Urinary bladder (tissue), 3 donors: ENCODE measurements at regions not wholly inside any gene's neighbourhood (a gene's known extent, or its start where the extent isn't known, plus 50 kb on each side); places are given as distances from the start of the nearest gene placed in this dataset.

Experiments used
- DNase-seq: peaks from one replicate; pipeline ENCODE4 v3.0.0-alpha.2; 2015; ENCODE audit errors: extremely low spot score
- H3K27ac ChIP-seq: one replicate; pipeline ENCODE4 v1.5.1; 2013; ENCODE audit warnings: low read depth, mild to moderate bottlenecking, moderate library complexity
- H3K36me3 ChIP-seq: one replicate; pipeline ENCODE4 v1.6.1; 2013; ENCODE audit warnings: mild to moderate bottlenecking, moderate library complexity; ENCODE audit not compliant: insufficient read depth
- H3K4me1 ChIP-seq: one replicate; pipeline ENCODE4 v1.6.1; 2013; ENCODE audit warnings: mild to moderate bottlenecking, moderate library complexity; ENCODE audit not compliant: insufficient read depth
- H3K4me3 ChIP-seq: one replicate; pipeline ENCODE4 v1.5.1; 2013; ENCODE audit warnings: low read depth, low read length
- WGBS: extraction: QIAGEN DNeasy Blood & Tissue Kit; methylation state at CpG from one replicate; pipeline ENCODE4 v1.1.7; 2013; 5-methylcytosine and 5-hydroxymethylcytosine counted together
- donor health status: healthy with polysubstance abuse.
- donor health status: healthy.

DNA sequence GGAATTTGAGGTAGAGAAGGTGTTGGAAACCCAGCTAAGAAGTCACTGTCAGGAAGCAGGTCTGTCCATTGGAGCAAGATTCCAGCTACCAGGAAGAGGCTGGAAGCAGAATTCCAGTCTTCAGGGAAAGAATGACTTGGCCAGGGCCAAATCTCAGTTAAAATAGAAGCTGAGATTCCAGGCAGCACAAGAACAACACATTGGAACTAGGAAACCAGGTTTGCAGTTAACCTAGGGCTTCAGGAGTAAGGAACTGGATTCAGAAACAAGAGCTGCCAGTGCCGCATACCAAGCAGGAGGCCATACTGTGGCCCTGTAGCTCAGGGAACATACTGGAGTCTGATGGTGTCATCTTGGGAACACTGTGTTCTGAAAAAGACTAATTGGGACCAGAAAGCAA, 73.7 kb upstream of the FUCA2 start:
- DNase-seq: no peak
- Histone ChIP-seq H3K36me3 (no peaks in the 10 kb centered on the region), H3K27ac (no peak overlapping the region), H3K4me1 (no peaks in the 10 kb centered on the region), H3K4me3 (no peak overlapping the region)
- 98% methylated on average over 1 of the region's 1 CpG for WGBS

DNA sequence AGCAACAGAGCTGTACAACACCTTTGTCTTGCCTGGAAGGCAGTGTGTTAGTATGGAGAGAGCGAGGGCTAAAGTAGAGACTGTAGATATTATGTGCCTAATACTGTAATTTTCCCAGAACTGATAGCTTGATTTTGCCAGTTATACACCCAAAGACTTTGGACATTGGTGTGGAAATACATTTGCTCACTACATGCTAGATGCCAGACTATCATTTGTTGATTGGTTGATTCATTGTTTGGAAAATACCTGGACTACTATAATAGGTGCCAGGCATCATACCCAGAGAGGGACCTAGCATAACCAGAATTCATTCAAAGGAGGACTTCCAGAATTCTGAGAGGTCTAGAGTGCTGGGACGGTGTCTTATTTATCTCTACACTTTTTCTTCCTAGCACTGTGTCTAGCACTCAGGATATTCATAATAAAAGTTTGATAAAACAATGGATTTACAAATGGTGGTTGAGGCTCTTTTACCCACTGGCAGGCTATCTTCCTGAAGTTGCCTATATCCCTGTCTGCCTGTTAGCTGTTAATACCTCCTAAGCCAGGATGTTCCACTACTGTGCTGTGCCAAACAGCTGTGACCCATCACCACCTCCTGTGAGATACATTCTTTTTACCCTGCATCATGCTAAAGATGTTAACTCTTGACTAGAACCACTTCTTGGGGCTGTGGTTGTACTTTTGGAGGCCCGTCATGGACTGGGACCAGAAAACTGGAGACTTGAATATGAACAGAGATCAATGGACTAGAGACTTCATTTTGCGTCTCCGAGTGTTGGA, 72.2 kb upstream of the FUCA2 start:
- no peak for DNase-seq
- WGBS: 88% methylated on average over 5 of the region's 5 CpGs
- Histone ChIP-seq H3K4me3 (no peak overlapping the region), H3K36me3 (no peaks in the 10 kb centered on the region), H3K27ac (no peak overlapping the region), H3K4me1 (no peaks in the 10 kb centered on the region)

DNA sequence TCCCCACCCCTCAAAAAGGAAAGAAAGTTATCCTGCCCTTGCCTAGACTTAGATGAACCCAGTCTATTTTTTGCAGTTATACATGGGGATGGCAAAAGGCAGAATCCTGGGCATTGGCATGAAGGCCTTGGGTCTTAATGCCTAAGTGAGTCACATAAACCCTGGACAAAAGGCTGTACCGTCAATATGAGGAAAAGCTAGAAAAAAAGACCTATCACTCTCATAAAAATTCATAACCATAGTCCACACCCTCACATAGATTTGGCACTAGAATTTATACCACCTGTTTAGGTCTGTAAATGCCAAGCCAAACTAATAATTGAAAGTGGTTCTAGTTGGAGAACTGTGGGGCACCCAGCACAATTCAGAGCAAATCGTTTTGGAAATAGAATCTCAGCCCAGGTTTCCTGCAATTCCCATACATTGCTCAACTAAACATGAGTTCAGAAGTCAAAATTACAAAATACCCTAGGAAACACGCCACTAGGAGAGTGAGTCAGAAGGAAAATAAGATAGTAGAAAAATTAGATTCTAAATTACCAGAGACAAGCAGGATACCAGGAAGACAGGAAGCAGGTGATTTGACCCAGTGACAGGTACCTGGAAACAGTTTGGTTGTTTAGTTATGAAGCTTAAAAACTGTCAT, 70.4 kb upstream of the FUCA2 start:
- DNase-seq: no peak
- Histone ChIP-seq H3K36me3 (no peaks in the 10 kb centered on the region), H3K27ac (no peak overlapping the region), H3K4me1 (no peaks in the 10 kb centered on the region), H3K4me3 (no peak overlapping the region)
- 83% methylated on average over 3 of the region's 3 CpGs for WGBS

DNA sequence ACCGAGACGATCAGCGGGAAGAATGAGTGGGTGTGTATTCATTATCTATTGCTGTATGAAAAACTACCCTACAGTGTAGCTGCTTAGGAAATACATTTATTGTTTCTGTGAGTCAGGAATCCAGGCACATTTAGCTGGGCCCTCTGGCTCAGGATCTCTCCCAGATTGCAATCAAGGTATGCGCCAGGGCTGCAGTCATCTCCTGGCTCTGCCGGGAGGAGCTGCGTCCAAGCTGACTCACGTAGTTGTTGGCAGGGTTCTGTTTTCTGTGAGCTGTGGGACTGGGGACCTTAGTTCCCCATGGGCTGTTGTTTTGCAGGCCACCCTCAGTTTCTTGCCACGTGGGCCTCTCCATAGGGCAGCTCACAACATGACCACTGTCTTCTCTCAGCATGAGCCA, 68.2 kb upstream of the FUCA2 start:
- H3K27ac ChIP-seq: no peak overlapping the region
- no peaks in the 10 kb centered on the region for H3K4me1 ChIP-seq
- no peak overlapping the region for H3K4me3 ChIP-seq
- H3K36me3 ChIP-seq: no peaks in the 10 kb centered on the region
- 62% methylated on average over 8 of the region's 8 CpGs for WGBS
- DNase-seq: no peak

DNA sequence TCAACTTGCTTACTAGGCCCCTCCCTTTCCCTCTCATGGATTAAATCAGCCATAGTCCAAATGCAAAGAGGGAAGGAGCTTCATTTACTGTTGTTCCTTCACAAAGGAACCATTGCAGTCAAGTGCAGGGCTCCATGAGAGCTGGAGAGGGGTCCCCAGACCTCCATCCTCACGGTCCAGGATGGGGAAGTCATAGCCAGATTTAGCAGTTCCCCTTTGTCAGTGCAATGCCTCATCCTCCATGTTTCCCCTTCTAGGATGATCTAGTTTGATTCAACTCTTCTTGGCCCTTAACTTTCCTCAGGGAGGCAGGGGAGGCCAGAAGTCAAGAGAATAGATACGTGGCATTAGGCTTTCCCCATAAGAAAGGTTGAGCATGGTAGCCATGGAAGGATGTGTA, 66.5 kb upstream of the FUCA2 start:
- no peak for DNase-seq
- no peak overlapping the region for H3K27ac ChIP-seq
- H3K4me1 ChIP-seq: no peaks in the 10 kb centered on the region
- H3K36me3 ChIP-seq: no peaks in the 10 kb centered on the region
- H3K4me3 ChIP-seq: no peak overlapping the region
- WGBS: 47% methylated on average over 2 of the region's 2 CpGs

DNA sequence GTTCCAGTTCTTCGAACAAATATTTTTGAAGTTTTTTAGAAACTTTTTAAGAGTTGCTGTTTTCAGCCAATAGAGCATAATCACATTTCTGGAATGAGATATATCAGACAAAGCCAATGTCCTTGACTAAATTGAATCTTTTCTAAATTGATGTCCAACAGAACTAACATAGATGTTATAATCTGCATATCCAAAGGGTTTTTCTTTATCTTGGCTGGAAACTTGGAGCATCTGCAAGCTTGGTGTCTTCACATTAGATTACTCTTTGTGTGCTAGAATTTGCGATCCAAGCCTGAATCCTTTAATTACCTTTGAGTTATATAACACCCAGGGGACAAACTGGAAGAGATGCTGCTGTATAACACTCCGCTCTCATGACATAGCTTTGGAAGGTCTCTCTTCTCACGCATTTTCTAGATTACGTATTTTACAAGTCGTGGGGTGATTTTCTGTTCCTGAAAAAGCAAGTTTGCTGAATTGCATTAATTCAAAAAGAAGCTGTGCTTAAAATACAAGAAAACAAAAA, 64.4 kb upstream of the FUCA2 start:
- H3K4me1 ChIP-seq: no peaks in the 10 kb centered on the region
- 51% methylated on average over 6 of the region's 6 CpGs for WGBS
- peak; percentile 57 for DNase-seq
- H3K36me3 ChIP-seq: no peaks in the 10 kb centered on the region
- H3K4me3 ChIP-seq: no peak overlapping the region
- H3K27ac ChIP-seq: peak overlapping the region; percentile 10

DNA sequence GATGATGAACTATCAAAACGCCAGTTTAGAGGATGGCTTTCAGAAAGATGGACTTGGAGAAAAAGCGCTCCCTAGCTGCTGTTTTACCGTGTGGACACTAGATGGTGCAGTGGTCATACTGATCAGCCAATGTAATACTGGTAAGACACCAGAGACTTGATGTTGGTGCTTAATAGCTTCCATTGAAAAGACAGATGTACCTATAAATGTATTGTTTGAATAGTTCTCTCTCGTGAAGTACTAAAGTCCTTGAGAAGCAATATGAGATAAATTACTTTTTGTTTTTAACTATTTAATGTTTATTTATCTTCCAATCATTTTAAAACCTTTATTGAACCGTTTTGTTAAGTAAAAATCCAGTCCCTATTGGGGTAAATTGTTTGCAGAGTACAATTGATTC, 63.9 kb upstream of the FUCA2 start:
- Histone ChIP-seq H3K27ac (no peak overlapping the region), H3K4me3 (no peak overlapping the region), H3K36me3 (no peaks in the 10 kb centered on the region), H3K4me1 (no peaks in the 10 kb centered on the region)
- WGBS: 2% methylated on average over 5 of the region's 5 CpGs
- peak; percentile 68 for DNase-seq

DNA sequence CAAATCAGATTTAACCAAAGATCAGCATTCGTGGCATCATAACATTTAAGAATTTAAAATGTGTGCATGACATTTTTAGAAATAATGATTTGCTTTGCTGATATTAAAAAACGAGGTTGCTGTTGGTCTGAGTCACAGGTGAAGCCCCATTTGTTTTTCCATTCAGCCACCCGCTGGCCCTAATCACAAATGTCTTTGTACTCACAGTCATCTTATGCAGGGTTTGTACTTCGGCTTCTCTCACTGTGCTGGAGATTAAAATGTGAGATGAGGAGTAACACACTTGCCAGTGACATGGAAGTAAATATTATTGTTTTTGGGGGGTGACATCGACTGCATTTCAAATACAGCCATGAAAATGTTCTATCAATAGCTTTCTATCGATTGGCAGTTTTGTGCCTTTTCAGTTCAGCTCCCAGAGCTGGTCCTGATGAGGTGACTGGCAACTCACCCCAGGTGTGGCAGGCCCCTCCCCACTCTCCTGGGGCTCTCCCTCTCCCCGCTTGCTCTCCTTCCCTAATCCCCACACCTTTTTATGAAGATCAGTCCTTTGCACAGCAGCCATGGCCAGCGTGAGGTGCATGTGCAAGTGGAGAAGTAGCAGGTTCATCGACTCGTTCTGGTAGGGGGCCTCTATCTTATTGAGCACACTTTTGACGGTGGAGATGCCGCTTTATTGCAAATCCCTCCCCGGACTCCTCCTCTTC, 58.8 kb upstream of the FUCA2 start:
- H3K4me1 ChIP-seq: no peaks in the 10 kb centered on the region
- no peak for DNase-seq
- WGBS: 68% methylated on average over 13 of the region's 13 CpGs
- H3K4me3 ChIP-seq: no peak overlapping the region
- H3K36me3 ChIP-seq: no peaks in the 10 kb centered on the region
- no peak overlapping the region for H3K27ac ChIP-seq

DNA sequence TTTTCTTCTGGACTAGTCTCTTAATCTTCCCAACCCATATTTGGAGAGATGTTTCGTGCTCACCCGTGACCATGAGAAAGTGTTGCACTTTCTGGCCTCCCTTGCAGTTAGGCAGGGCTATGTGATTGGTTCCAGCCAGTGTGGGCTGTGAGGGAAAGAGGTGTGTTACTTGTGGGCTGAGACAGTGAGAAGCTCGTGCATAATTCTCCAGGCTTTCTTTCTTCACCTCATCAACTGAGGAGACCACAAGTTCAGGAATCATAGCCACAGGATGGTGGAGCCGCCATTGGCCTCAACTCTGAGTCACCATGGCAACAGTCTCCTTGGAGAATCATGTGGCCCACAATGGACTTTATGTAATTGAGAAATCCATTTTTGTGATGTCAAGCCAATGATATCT, 57.5 kb upstream of the FUCA2 start:
- 46% methylated on average over 4 of the region's 4 CpGs for WGBS
- Histone ChIP-seq H3K4me1 (no peaks in the 10 kb centered on the region), H3K4me3 (no peak overlapping the region)

DNA sequence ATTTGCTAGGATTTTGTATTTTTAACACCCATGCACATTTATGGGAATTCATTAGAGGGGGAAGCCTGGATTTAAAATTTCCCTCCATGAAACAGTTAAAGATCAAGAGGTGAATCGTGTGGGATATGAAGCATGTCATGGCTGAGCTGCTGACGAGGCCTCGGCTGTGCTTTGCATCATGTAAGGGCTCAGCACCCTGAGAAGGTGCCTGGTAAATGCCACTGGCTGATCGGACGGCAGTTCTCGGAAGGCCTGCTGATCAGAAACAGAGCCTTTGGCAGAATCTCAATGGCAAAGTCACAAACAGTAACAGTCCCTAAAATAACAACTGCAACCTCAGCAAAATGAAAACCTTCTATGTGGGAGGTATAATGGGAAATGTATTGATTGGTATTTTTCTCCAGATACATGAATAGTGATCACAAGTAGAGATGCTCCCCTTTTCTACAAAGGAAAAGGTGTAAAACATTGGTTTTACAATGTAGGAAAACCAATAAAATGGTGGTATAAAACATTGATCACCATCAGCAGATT, 53.0 kb upstream of the FUCA2 start:
- Histone ChIP-seq H3K27ac (no peak overlapping the region), H3K4me3 (no peak overlapping the region), H3K36me3 (no peaks in the 10 kb centered on the region), H3K4me1 (no peaks in the 10 kb centered on the region)
- DNase-seq: no peak
- WGBS: 66% methylated on average over 6 of the region's 6 CpGs

More for the DNA sequence above, 57.5 kb upstream of the FUCA2 start:
- Histone ChIP-seq H3K27ac (no peak overlapping the region), H3K36me3 (no peaks in the 10 kb centered on the region)
- no peak for DNase-seq

DNA sequence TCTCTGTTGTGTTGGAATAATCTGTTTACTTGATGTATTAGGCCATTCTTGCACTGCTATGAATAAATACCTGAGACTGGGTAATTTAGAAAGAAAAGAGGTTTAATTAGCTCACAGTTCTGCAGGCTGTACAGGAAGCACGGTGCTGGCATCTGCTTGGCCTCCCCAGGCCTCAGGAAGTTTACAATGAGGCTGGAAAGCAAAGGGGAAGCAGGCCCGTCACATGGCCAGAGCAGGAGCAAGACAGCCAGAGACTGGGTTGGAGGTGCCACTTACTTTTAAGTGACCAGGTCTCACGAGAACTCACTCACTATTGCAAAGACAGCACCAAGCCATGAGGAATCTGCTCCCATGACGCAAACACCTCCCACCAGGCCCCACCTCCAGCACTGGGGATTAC, 50.6 kb upstream of the FUCA2 start:
- Histone ChIP-seq H3K36me3 (no peaks in the 10 kb centered on the region), H3K4me3 (no peak overlapping the region)
- WGBS: 79% methylated on average over 4 of the region's 4 CpGs

More for the DNA sequence above, 50.6 kb upstream of the FUCA2 start:
- DNase-seq: no peak
- no peak overlapping the region for H3K27ac ChIP-seq
- H3K4me1 ChIP-seq: no peaks in the 10 kb centered on the region
